ENCODE measurements at regions not wholly inside any gene's neighbourhood (a gene's known extent, or its start where the extent isn't known, plus 50 kb on each side); places are given as distances from the start of the nearest gene placed in this dataset.

- peaks cover 2% of the 10 kb centered on the region for H3K27me3 ChIP-seq
- H3K27ac ChIP-seq: no peak overlapping the region
- no peak overlapping the region for H3K4me3 ChIP-seq
- H3K36me3 ChIP-seq: no peaks in the 10 kb centered on the region
- H3K4me1 ChIP-seq (ENCODE audit: insufficient read depth): no peaks in the 10 kb centered on the region
- H3K9me3 ChIP-seq: no peaks in the 10 kb centered on the region
- DNase-seq: no peak
- TF ChIP-seq POLR2A (IDR thresholded peaks at IDR 0.05): no peak
- no peak for TF ChIP-seq EP300 (IDR thresholded peaks at IDR 0.05)
- TF ChIP-seq CTCF (IDR thresholded peaks at IDR 0.05): no peak
- intact Hi-C loops (cut with DNase I): no loop called here
- WGBS, 3 donors: 90 to 93% (median 92%) methylated on average over 2 of the region's 2 CpGs
These were observed 851.5 kb downstream of the DACH1 start for GRCh38 chr13:71015516-71015915.

GRCh38 chr13:71015021-71015420 is 852.0 kb downstream of the DACH1 start:
- intact Hi-C loops (cut with DNase I): no loop called here
- Histone ChIP-seq H3K36me3 (no peaks in the 10 kb centered on the region), H3K4me3 (no peak overlapping the region), H3K9me3 (no peaks in the 10 kb centered on the region), H3K27me3 (peaks cover 2% of the 10 kb centered on the region), H3K4me1 (ENCODE audit: insufficient read depth) (no peaks in the 10 kb centered on the region), H3K27ac (no peak overlapping the region)
- 71 to 78% (median 75%) methylated on average over 9 of the region's 9 CpGs for WGBS, 3 donors
- TF ChIP-seq CTCF (IDR thresholded peaks at IDR 0.05): no peak
- TF ChIP-seq POLR2A (IDR thresholded peaks at IDR 0.05): no peak
- no peak for TF ChIP-seq EP300 (IDR thresholded peaks at IDR 0.05)
- no peak for DNase-seq

GRCh38 chr13:71005919-71006318 is 861.1 kb downstream of the DACH1 start:
- Histone ChIP-seq H3K27ac (no peak overlapping the region), H3K4me1 (ENCODE audit: insufficient read depth) (no peaks in the 10 kb centered on the region), H3K9me3 (no peaks in the 10 kb centered on the region), H3K27me3 (no peaks in the 10 kb centered on the region), H3K4me3 (no peak overlapping the region), H3K36me3 (no peaks in the 10 kb centered on the region)
- intact Hi-C loops (cut with DNase I): no loop called here
- no peak for DNase-seq
- TF ChIP-seq EP300 (IDR thresholded peaks at IDR 0.05) (no peak), CTCF (IDR thresholded peaks at IDR 0.05) (no peak), POLR2A (IDR thresholded peaks at IDR 0.05) (no peak)

- intact Hi-C loops (cut with DNase I): no loop called here
- no peaks in the 10 kb centered on the region for H3K36me3 ChIP-seq
- WGBS, 3 donors: 86 to 94% (median 90%) methylated on average over 1 of the region's 1 CpG
- H3K4me3 ChIP-seq: no peak overlapping the region
- TF ChIP-seq POLR2A (IDR thresholded peaks at IDR 0.05) (no peak), CTCF (IDR thresholded peaks at IDR 0.05) (no peak), EP300 (IDR thresholded peaks at IDR 0.05) (no peak)
- no peak for DNase-seq
- H3K27me3 ChIP-seq: no peaks in the 10 kb centered on the region
- H3K27ac ChIP-seq: no peak overlapping the region
- no peaks in the 10 kb centered on the region for H3K4me1 ChIP-seq (ENCODE audit: insufficient read depth)
- no peaks in the 10 kb centered on the region for H3K9me3 ChIP-seq
These were observed 871.7 kb downstream of the DACH1 start for GRCh38 chr13:70995338-70995737.

- WGBS, 3 donors: 0 to 44% (median 38%) methylated on average over 1 of the region's 1 CpG
- H3K4me3 ChIP-seq: no peak overlapping the region
- H3K4me1 ChIP-seq (ENCODE audit: insufficient read depth): no peaks in the 10 kb centered on the region
- H3K36me3 ChIP-seq: no peaks in the 10 kb centered on the region
- TF ChIP-seq EP300 (IDR thresholded peaks at IDR 0.05) (no peak), POLR2A (IDR thresholded peaks at IDR 0.05) (no peak), CTCF (IDR thresholded peaks at IDR 0.05) (no peak)
- intact Hi-C loops (cut with DNase I): no loop called here
- no peaks in the 10 kb centered on the region for H3K9me3 ChIP-seq
- no peak overlapping the region for H3K27ac ChIP-seq
- no peaks in the 10 kb centered on the region for H3K27me3 ChIP-seq
- DNase-seq: no peak
These were observed 872.8 kb downstream of the DACH1 start for GRCh38 chr13:70994191-70994590.

Measured in ovary (tissue), 7 donors.